Endothelial cell (in vitro differentiated cells): ENCODE measurements at regions not wholly inside any gene's neighbourhood (a gene's known extent, or its start where the extent isn't known, plus 50 kb on each side); places are given as distances from the start of the nearest gene placed in this dataset.

Experiments
- DNase-seq: peaks from one replicate; pipeline ENCODE4 v3.0.0; 2021; ENCODE audit warnings: low spot score
- H3K27ac Mint-ChIP-seq: one replicate; pipeline ENCODE4 v1.8.0; 2021; ENCODE audit warnings: mixed read lengths, inconsistent platforms; ENCODE audit not compliant: unreplicated experiment
- H3K27me3 Mint-ChIP-seq: one replicate; pipeline ENCODE4 v1.8.0; 2021; ENCODE audit warnings: mild to moderate bottlenecking, moderate library complexity, mixed read lengths, inconsistent platforms; ENCODE audit not compliant: unreplicated experiment
- H3K36me3 Mint-ChIP-seq: one replicate; pipeline ENCODE4 v1.8.0; 2021; ENCODE audit warnings: mild to moderate bottlenecking, low read depth, mixed read lengths, inconsistent platforms; ENCODE audit not compliant: unreplicated experiment
- H3K4me1 Mint-ChIP-seq: one replicate; pipeline ENCODE4 v1.8.0; 2021; ENCODE audit warnings: mild to moderate bottlenecking, mixed read lengths, inconsistent platforms; ENCODE audit not compliant: unreplicated experiment
- H3K4me3 Mint-ChIP-seq: one replicate; pipeline ENCODE4 v1.8.0; 2021; ENCODE audit warnings: mild to moderate bottlenecking, mixed read lengths, inconsistent platforms; ENCODE audit not compliant: unreplicated experiment
- H3K9me3 Mint-ChIP-seq: one replicate; pipeline ENCODE4 v1.8.0; 2021; ENCODE audit warnings: mixed read lengths, inconsistent platforms; ENCODE audit not compliant: unreplicated experiment
- CTCF ChIP-seq: fragments of 200-600 bp; sonication (generic); IDR thresholded peaks from one replicate; pipeline ENCODE4 v1.5.0; 2021; ENCODE audit warnings: antibody characterized with exemption; ENCODE audit not compliant: unreplicated experiment

- no peak for DNase-seq
- H3K4me3 Mint-ChIP-seq, result no peak overlapping the region
- peaks cover 5% of the 10 kb centered on the region for H3K27me3 Mint-ChIP-seq
- no peaks in the 10 kb centered on the region for H3K4me1 Mint-ChIP-seq
- no peaks in the 10 kb centered on the region for H3K36me3 Mint-ChIP-seq
- H3K27ac Mint-ChIP-seq, result no peak overlapping the region
- no peak for TF ChIP-seq CTCF
- H3K9me3 Mint-ChIP-seq, result no peaks in the 10 kb centered on the region
Observed at GRCh38 chr19:31095100-31095804, 254.0 kb downstream of the TSHZ3 start.

GRCh38 chr19:31092274-31092673 is 257.0 kb downstream of the TSHZ3 start:
- Mint-ChIP-seq H3K4me3 (no peak overlapping the region), H3K27me3 (peaks cover 6% of the 10 kb centered on the region), H3K27ac (no peak overlapping the region), H3K9me3 (no peaks in the 10 kb centered on the region), H3K4me1 (no peaks in the 10 kb centered on the region), H3K36me3 (no peaks in the 10 kb centered on the region)
- TF ChIP-seq CTCF, result no peak
- no peak for DNase-seq

GRCh38 chr19:31089681-31090080 is 259.6 kb downstream of the TSHZ3 start:
- Mint-ChIP-seq H3K27me3 (peaks cover 5% of the 10 kb centered on the region), H3K9me3 (no peaks in the 10 kb centered on the region), H3K36me3 (no peaks in the 10 kb centered on the region), H3K4me1 (no peaks in the 10 kb centered on the region), H3K4me3 (no peak overlapping the region), H3K27ac (no peak overlapping the region)
- DNase-seq, result no peak
- TF ChIP-seq CTCF, result no peak

- H3K4me3 Mint-ChIP-seq, result no peak overlapping the region
- H3K4me1 Mint-ChIP-seq, result peaks cover 2% of the 10 kb centered on the region
- H3K27ac Mint-ChIP-seq, result no peak overlapping the region
- peaks cover 1% of the 10 kb centered on the region for H3K27me3 Mint-ChIP-seq
- no peak for DNase-seq
- no peaks in the 10 kb centered on the region for H3K36me3 Mint-ChIP-seq
- no peaks in the 10 kb centered on the region for H3K9me3 Mint-ChIP-seq
- TF ChIP-seq CTCF, result no peak
Observed at GRCh38 chr19:31085125-31085524, 264.1 kb downstream of the TSHZ3 start.

GRCh38 chr19:31083105-31083504 is 266.1 kb downstream of the TSHZ3 start:
- Mint-ChIP-seq H3K4me1 (peaks cover 2% of the 10 kb centered on the region), H3K4me3 (no peak overlapping the region), H3K9me3 (no peaks in the 10 kb centered on the region), H3K27ac (no peak overlapping the region), H3K36me3 (no peaks in the 10 kb centered on the region), H3K27me3 (peaks cover 1% of the 10 kb centered on the region)
- no peak for DNase-seq
- TF ChIP-seq CTCF, result no peak
